GM12864 (cell line): ENCODE measurements at regions not wholly inside any gene's neighbourhood (a gene's known extent, or its start where the extent isn't known, plus 50 kb on each side); places are given as distances from the start of the nearest gene placed in this dataset.

Experiments used
- DNase-seq: peaks from one replicate; pipeline ENCODE4 v3.0.0-alpha.2; 2011; ENCODE audit warnings: low read depth
- H3K4me3 ChIP-seq: 2 replicates; pipeline ENCODE4 v1.5.1; 2011; ENCODE audit warnings: mild to moderate bottlenecking, low read depth, low read length, control low read depth
- CTCF ChIP-seq: IDR thresholded peaks from 2 replicates; pipeline ENCODE4 v1.5.1; 2011; ENCODE audit warnings: low read depth, mild to moderate bottlenecking, moderate library complexity, low read length, control low read depth, inconsistent platforms; ENCODE audit errors: missing control alignments

DNA sequence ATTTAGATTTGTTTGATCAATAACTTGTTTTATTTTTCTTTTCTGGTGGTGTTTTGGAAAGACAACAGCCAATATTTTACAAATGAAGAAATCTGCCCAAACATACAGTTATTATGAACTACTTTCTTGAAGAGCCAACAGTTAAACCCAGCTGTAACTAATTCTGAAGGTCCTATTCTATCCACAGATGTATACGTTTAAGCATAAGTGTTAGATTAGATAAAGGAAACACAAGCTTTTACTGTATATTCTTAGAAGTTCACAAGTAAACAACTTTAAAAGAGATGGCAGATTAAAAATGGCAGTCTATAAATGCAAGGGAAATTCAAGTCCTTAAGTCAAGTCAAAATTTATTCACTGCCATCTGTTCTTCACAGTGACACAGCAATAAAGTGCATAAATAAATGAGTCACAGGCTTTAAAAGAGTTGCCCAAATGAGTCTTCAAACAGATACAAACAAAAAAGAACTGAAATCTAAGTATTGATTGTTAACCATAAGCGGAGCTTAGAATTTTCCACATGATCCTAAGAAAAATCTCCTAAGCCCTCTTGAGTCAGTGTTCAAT is 49.9 kb upstream of the KCNH1 start:
- DNase-seq, result no peak
- TF ChIP-seq CTCF, result no peak
- no peak overlapping the region for H3K4me3 ChIP-seq
